MM.1S (cell line): ENCODE measurements at regions not wholly inside any gene's neighbourhood (a gene's known extent, or its start where the extent isn't known, plus 50 kb on each side); places are given as distances from the start of the nearest gene placed in this dataset.

Source experiments
- EZH2 ChIP-seq: fragments of 300-600 bp; sonication (generic); optimal IDR thresholded peaks from 2 replicates; pipeline ENCODE3; 2017; ENCODE audit warnings: low read depth, mild to moderate bottlenecking, antibody characterized with exemption, low read length, mixed read lengths
- TF ChIP-seq, protein P1 (sequence below): fragments of 300-600 bp; sonication (generic); IDR thresholded peaks from 2 replicates; pipeline ENCODE4 v1.5.1; 2016; ENCODE audit warnings: antibody characterized with exemption, low read length, mixed read lengths

DNA sequence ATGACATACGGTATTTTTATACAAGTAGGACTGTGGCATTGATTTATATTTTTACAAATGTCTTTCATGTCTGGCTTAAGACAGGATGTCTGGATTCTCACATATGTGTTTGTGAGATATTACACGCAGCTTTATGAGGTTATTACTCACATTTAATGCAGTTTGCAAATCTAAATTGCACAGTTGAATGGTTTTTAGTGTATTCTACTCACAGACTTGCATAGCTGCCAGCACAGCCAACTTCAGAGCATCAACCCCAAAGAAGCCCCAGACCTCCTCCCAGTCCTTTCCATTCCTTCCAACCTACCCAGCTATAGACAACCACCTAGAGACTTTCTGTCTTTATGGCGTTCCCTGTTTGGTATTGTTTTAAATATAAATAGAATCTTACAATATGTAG is 193.8 kb upstream of the SHH start:
- TF ChIP-seq, protein P1, sequence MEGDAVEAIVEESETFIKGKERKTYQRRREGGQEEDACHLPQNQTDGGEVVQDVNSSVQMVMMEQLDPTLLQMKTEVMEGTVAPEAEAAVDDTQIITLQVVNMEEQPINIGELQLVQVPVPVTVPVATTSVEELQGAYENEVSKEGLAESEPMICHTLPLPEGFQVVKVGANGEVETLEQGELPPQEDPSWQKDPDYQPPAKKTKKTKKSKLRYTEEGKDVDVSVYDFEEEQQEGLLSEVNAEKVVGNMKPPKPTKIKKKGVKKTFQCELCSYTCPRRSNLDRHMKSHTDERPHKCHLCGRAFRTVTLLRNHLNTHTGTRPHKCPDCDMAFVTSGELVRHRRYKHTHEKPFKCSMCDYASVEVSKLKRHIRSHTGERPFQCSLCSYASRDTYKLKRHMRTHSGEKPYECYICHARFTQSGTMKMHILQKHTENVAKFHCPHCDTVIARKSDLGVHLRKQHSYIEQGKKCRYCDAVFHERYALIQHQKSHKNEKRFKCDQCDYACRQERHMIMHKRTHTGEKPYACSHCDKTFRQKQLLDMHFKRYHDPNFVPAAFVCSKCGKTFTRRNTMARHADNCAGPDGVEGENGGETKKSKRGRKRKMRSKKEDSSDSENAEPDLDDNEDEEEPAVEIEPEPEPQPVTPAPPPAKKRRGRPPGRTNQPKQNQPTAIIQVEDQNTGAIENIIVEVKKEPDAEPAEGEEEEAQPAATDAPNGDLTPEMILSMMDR: no peak
- TF ChIP-seq EZH2: no peak
